IMR-90 (cell line): ENCODE measurements at regions not wholly inside any gene's neighbourhood (a gene's known extent, or its start where the extent isn't known, plus 50 kb on each side); places are given as distances from the start of the nearest gene placed in this dataset.

Source experiments
- ATAC-seq: fragments of 200-7000 bp; cut with Tn5 transposase; 2 replicates; pipeline ENCODE4 v1.9.1; 2020; ENCODE audit warnings: low read depth, mild to moderate bottlenecking, moderate library complexity
- BruUV-seq: library from RNA; stranded (reverse); fragments of 400-500 nt; replicated peaks from 2 replicates; lab custom pipeline; 2021; lab: Mats Ljungman, UMichigan
- CTCF ChIA-PET: fragments of 300-600 bp; formaldehyde crosslinking; extraction: SDS; loops from one replicate; lab custom pipeline; 2021; ENCODE audit warnings: antibody characterized with exemption; lab: Yijun Ruan, JAX
- POLR2A ChIA-PET: fragments of 300-600 bp; sonication (Branson Sonifier 250); formaldehyde crosslinking; loops from one replicate; lab custom pipeline; 2022; ENCODE audit warnings: antibody characterized with exemption; ENCODE audit not compliant: unreplicated experiment; lab: Charles Lee
- DNase-seq: peaks from one replicate; pipeline ENCODE4 v3.0.0; 2013
- H2AFZ ChIP-seq: replicated peaks from 2 replicates; pipeline ENCODE3; 2013; ENCODE audit warnings: low read length, mild to moderate bottlenecking; ENCODE audit not compliant: poor library complexity
- H2AK5ac ChIP-seq: 2 replicates; pipeline ENCODE4 v1.6.1; 2013; ENCODE audit warnings: low read depth, low read length, inconsistent platforms
- H2AK9ac ChIP-seq: replicated peaks from 2 replicates; pipeline ENCODE3; 2013; ENCODE audit warnings: mild to moderate bottlenecking, low read depth, low read length, moderate library complexity; ENCODE audit not compliant: poor library complexity
- H2BK120ac ChIP-seq: 2 replicates; pipeline ENCODE4 v1.6.1; 2013; ENCODE audit warnings: low read depth, low read length, inconsistent platforms
- H2BK15ac ChIP-seq: 3 replicates; pipeline ENCODE4 v1.6.1; 2013; ENCODE audit warnings: low read depth, low read length, inconsistent platforms
- H2BK20ac ChIP-seq: 2 replicates; pipeline ENCODE4 v1.6.1; 2013; ENCODE audit warnings: low read depth, mild to moderate bottlenecking, inconsistent platforms, low read length, moderate library complexity
- H2BK5ac ChIP-seq: 2 replicates; pipeline ENCODE4 v1.6.1; 2013; ENCODE audit warnings: mild to moderate bottlenecking, low read depth, low read length, inconsistent platforms; ENCODE audit not compliant: poor library complexity, severe bottlenecking
- H3K14ac ChIP-seq: replicated peaks from 2 replicates; pipeline ENCODE4 v1.6.1; 2013; ENCODE audit warnings: low read depth, low read length, inconsistent platforms
- H3K18ac ChIP-seq: 2 replicates; pipeline ENCODE4 v1.6.1; 2013; ENCODE audit warnings: low read depth, low read length, control low read depth
- H3K23ac ChIP-seq: 2 replicates; pipeline ENCODE4 v1.6.1; 2013; ENCODE audit warnings: low read depth, low read length, inconsistent platforms
- H3K27ac ChIP-seq: 2 replicates; pipeline ENCODE4 v1.5.1; 2013; ENCODE audit warnings: mild to moderate bottlenecking, control low read depth, low read length; ENCODE audit not compliant: insufficient read depth
- H3K27me3 ChIP-seq: 2 replicates; pipeline ENCODE4 v1.6.1; 2013; ENCODE audit warnings: low read length; ENCODE audit not compliant: control insufficient read depth, insufficient read depth
- H3K36me3 ChIP-seq: 2 replicates; pipeline ENCODE4 v1.6.1; 2013; ENCODE audit warnings: low read length, mixed read lengths; ENCODE audit not compliant: control insufficient read depth, insufficient read depth
- H3K4ac ChIP-seq: 2 replicates; pipeline ENCODE4 v1.6.1; 2013; ENCODE audit warnings: low read depth, low read length, inconsistent platforms
- H3K4me1 ChIP-seq: 2 replicates; pipeline ENCODE4 v1.6.1; 2013; ENCODE audit warnings: low read length, mixed read lengths; ENCODE audit not compliant: control insufficient read depth, insufficient read depth
- H3K4me2 ChIP-seq: 2 replicates; pipeline ENCODE4 v1.6.1; 2013; ENCODE audit warnings: low read depth, mild to moderate bottlenecking, control low read depth, low read length, moderate library complexity
- H3K4me3 ChIP-seq: 2 replicates; pipeline ENCODE4 v1.5.1; 2013; ENCODE audit warnings: low read depth, mild to moderate bottlenecking, control low read depth, low read length, moderate library complexity; ENCODE audit not compliant: insufficient read depth
- H3K56ac ChIP-seq: 2 replicates; pipeline ENCODE4 v1.6.1; 2013; ENCODE audit warnings: low read length, inconsistent platforms; ENCODE audit not compliant: insufficient read depth; ENCODE audit errors: extremely low read depth
- H3K79me1 ChIP-seq, 2 experiments: 2 replicates each; pipeline ENCODE4 v1.6.1; 2013; ENCODE audit warnings: low read length in 2 of 2, inconsistent platforms in 1 of 2, low read depth in 1 of 2
- H3K9ac ChIP-seq: 2 replicates; pipeline ENCODE4 v1.6.1; 2013; ENCODE audit warnings: low read depth, low read length, control low read depth
- H3K9me1 ChIP-seq: 2 replicates; pipeline ENCODE4 v1.6.1; 2013; ENCODE audit warnings: low read length, inconsistent platforms; ENCODE audit not compliant: insufficient read depth
- H3K9me3 ChIP-seq: 2 replicates; pipeline ENCODE4 v1.6.1; 2013; ENCODE audit warnings: low read length; ENCODE audit not compliant: control insufficient read depth, insufficient read depth
- H4K20me1 ChIP-seq: 2 replicates; pipeline ENCODE4 v1.6.1; 2013; ENCODE audit warnings: low read length, inconsistent platforms; ENCODE audit not compliant: insufficient read depth
- H4K5ac ChIP-seq: 2 replicates; pipeline ENCODE4 v1.6.1; 2013; ENCODE audit warnings: mild to moderate bottlenecking, low read depth, low read length, control low read depth
- H4K8ac ChIP-seq, 2 experiments: 2 replicates each; pipeline ENCODE4 v1.6.1; 2013; ENCODE audit warnings: low read depth in 2 of 2, low read length in 2 of 2, control low read depth in 1 of 2, inconsistent platforms in 1 of 2
- H4K91ac ChIP-seq: 2 replicates; pipeline ENCODE4 v1.6.1; 2013; ENCODE audit warnings: low read depth, low read length, inconsistent platforms; ENCODE audit not compliant: insufficient read depth
- BHLHE40 ChIP-seq: fragments of 150-350 bp; IDR thresholded peaks from 2 replicates; pipeline ENCODE4 v1.6.1; 2016; ENCODE audit warnings: mild to moderate bottlenecking, low read depth, low read length
- CEBPB ChIP-seq: IDR thresholded peaks from 2 replicates; pipeline ENCODE4 v1.6.1; 2012; ENCODE audit warnings: low read depth, low read length, improper control_type of control experiment
- CHD1 ChIP-seq: IDR thresholded peaks from 2 replicates; pipeline ENCODE4 v1.6.1; 2012; ENCODE audit warnings: low read depth, low read length, improper control_type of control experiment
- ELK1 ChIP-seq: fragments of 150-350 bp; IDR thresholded peaks from 2 replicates; pipeline ENCODE4 v1.6.1; 2016; ENCODE audit warnings: low read depth, mild to moderate bottlenecking, low read length, moderate library complexity, borderline replicate concordance
- FOS ChIP-seq: fragments of 150-350 bp; IDR thresholded peaks from 2 replicates; pipeline ENCODE4 v1.6.1; 2016; ENCODE audit warnings: low read depth, low read length
- MAFK ChIP-seq: IDR thresholded peaks from 2 replicates; pipeline ENCODE4 v1.6.1; 2012; ENCODE audit warnings: low read depth, low read length, improper control_type of control experiment
- MAZ ChIP-seq: IDR thresholded peaks from 2 replicates; pipeline ENCODE4 v1.6.1; 2012; ENCODE audit warnings: low read depth, mild to moderate bottlenecking, low read length, improper control_type of control experiment, moderate library complexity, borderline replicate concordance
- MXI1 ChIP-seq: IDR thresholded peaks from 2 replicates; pipeline ENCODE4 v1.6.1; 2012; ENCODE audit warnings: low read depth, mild to moderate bottlenecking, low read length, moderate library complexity, borderline replicate concordance
- NFE2L2 ChIP-seq: fragments of 150-350 bp; IDR thresholded peaks from 2 replicates; pipeline ENCODE4 v1.6.1; 2016; ENCODE audit warnings: low read depth, mild to moderate bottlenecking, low read length
- POLR2A ChIP-seq: IDR thresholded peaks from 2 replicates; pipeline ENCODE4 v1.6.1; 2012; ENCODE audit warnings: mild to moderate bottlenecking, low read depth, low read length
- RAD21 ChIP-seq: IDR thresholded peaks from 2 replicates; pipeline ENCODE4 v1.6.1; 2012; ENCODE audit warnings: low read length, improper control_type of control experiment
- RCOR1 ChIP-seq: IDR thresholded peaks from 2 replicates; pipeline ENCODE4 v1.6.1; 2012; ENCODE audit warnings: mild to moderate bottlenecking, low read length, improper control_type of control experiment; ENCODE audit not compliant: insufficient replicate concordance
- RFX5 ChIP-seq: IDR thresholded peaks from 2 replicates; pipeline ENCODE4 v1.8.0; 2012; ENCODE audit warnings: low read depth, mild to moderate bottlenecking, low read length, moderate library complexity
- SMC3 ChIP-seq: fragments of 150-350 bp; IDR thresholded peaks from 2 replicates; pipeline ENCODE4 v1.6.1; 2016; ENCODE audit warnings: low read depth, mild to moderate bottlenecking, antibody characterized with exemption, low read length, moderate library complexity
- USF2 ChIP-seq: fragments of 150-350 bp; IDR thresholded peaks from 2 replicates; pipeline ENCODE4 v1.6.1; 2017; ENCODE audit warnings: mild to moderate bottlenecking, antibody characterized with exemption, low read length, low read depth
- WGBS, 2 experiments: methylation state at CpG; one replicate each; pipeline versions ENCODE4 v1.1.5 to v1.1.7; 2013; ENCODE audit warnings: missing lambda C conversion rate in 2 of 2; ENCODE audit not compliant: insufficient read length in 1 of 2; ENCODE audit errors: extremely low coverage in 2 of 2; 5-methylcytosine and 5-hydroxymethylcytosine counted together
- dilution Hi-C: fragments of 300-500 bp; cut with HindIII; formaldehyde crosslinking; loops from one replicate; pipeline ENCODE4 v1.14.3; 2018; ENCODE audit warnings: low sequenced_read_pairs; ENCODE audit not compliant: unreplicated experiment
- in situ Hi-C: fragments of 300-500 bp; cut with MboI; formaldehyde crosslinking; loops from 3 replicates; pipeline ENCODE4 v1.14.3; 2019; ENCODE audit warnings: low sequenced_read_pairs, inconsistent platforms, mixed read lengths
- intact Hi-C: fragments of 100-400 bp; cut with micrococcal nuclease; formaldehyde crosslinking; loops from 2 replicates; pipeline ENCODE4 v1.10.0; 2022
- TF ChIP-seq, protein P1 (sequence below): conservative IDR thresholded peaks from 2 replicates; pipeline ENCODE4 v1.5.1; 2012; ENCODE audit warnings: mild to moderate bottlenecking, low read depth, low read length, improper control_type of control experiment

DNA sequence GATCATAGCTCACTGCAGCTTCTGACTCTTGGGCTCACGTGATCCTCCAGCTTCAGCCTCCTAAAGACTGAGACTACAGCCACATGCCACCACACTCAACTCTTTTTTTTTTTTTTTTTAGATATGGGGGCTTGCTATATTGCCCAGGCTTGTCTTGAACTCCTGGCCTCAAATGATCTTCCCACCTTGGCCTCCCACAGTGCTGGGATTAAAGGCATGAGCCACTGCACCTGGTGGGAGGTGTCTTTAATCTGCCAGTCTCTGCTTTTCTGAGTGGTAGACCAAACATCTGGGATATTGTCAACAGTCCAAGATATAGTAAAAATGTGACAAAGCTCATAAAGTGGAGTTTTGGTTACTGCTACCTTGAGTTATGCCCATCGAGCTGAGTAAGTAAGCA, 104.9 kb upstream of the FOXP2 start:
- no peaks in the 10 kb centered on the region for H3K36me3 ChIP-seq
- no peak for TF ChIP-seq CHD1
- TF ChIP-seq MAZ = no peak
- no peak for TF ChIP-seq FOS
- no peak for TF ChIP-seq RCOR1
- no peak for TF ChIP-seq POLR2A
- TF ChIP-seq MAFK = no peak
- no peak for TF ChIP-seq NFE2L2
- TF ChIP-seq ELK1 = no peak
- no peak for TF ChIP-seq SMC3
- no peak for TF ChIP-seq MXI1
- no peak for TF ChIP-seq BHLHE40
- TF ChIP-seq CEBPB = no peak
- no peak for TF ChIP-seq RFX5
- no peak for TF ChIP-seq RAD21
- no peak for TF ChIP-seq USF2
- TF ChIP-seq, protein P1, sequence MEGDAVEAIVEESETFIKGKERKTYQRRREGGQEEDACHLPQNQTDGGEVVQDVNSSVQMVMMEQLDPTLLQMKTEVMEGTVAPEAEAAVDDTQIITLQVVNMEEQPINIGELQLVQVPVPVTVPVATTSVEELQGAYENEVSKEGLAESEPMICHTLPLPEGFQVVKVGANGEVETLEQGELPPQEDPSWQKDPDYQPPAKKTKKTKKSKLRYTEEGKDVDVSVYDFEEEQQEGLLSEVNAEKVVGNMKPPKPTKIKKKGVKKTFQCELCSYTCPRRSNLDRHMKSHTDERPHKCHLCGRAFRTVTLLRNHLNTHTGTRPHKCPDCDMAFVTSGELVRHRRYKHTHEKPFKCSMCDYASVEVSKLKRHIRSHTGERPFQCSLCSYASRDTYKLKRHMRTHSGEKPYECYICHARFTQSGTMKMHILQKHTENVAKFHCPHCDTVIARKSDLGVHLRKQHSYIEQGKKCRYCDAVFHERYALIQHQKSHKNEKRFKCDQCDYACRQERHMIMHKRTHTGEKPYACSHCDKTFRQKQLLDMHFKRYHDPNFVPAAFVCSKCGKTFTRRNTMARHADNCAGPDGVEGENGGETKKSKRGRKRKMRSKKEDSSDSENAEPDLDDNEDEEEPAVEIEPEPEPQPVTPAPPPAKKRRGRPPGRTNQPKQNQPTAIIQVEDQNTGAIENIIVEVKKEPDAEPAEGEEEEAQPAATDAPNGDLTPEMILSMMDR = no peak
- POLR2A ChIA-PET = no interaction called here
- DNase-seq (no peak), ATAC-seq (no peak)
- no peak overlapping the region for H2AFZ ChIP-seq
- H3K9me3 ChIP-seq = no peaks in the 10 kb centered on the region
- no peak overlapping the region for H2BK15ac ChIP-seq
- no peak overlapping the region for H3K4ac ChIP-seq
- H3K27me3 ChIP-seq = no peaks in the 10 kb centered on the region
- no peak overlapping the region for H3K56ac ChIP-seq
- no peak overlapping the region for H3K4me2 ChIP-seq
- no peak overlapping the region for H3K14ac ChIP-seq
- no peak overlapping the region for H2AK9ac ChIP-seq
- in situ Hi-C loops (no loop called here), dilution Hi-C loops (no loop called here), intact Hi-C loops (no loop called here)
- no peaks in the 10 kb centered on the region for H4K20me1 ChIP-seq
- no peak overlapping the region for H2BK20ac ChIP-seq
- H3K27ac ChIP-seq = no peak overlapping the region
- no peak overlapping the region for H2BK120ac ChIP-seq
- H3K18ac ChIP-seq = no peak overlapping the region
- CTCF ChIA-PET = interaction anchor here (0.6 to 1.2 kb wide), 4 partner anchors 35 to 1562 kb away, joined by 3 read pairs; no protein-coding TSS in a partner anchor
- H4K8ac ChIP-seq = no peak overlapping the region
- no peak overlapping the region for H3K4me3 ChIP-seq
- H3K9me1 ChIP-seq = no peaks in the 10 kb centered on the region
- H4K91ac ChIP-seq = no peak overlapping the region
- H3K79me1 ChIP-seq = no peaks in the 10 kb centered on the region
- no peak overlapping the region for H3K9ac ChIP-seq
- WGBS, 2 experiments = 80% methylated on average over 1 of the region's 2 CpGs; no CpG with 5 or more reads in 1 of the 2 experiments
- H3K4me1 ChIP-seq = no peaks in the 10 kb centered on the region
- no peak overlapping the region for H2BK5ac ChIP-seq
- no TSS peak for BruUV-seq
- no peak overlapping the region for H4K5ac ChIP-seq
- H3K23ac ChIP-seq = no peak overlapping the region
- H2AK5ac ChIP-seq = no peak overlapping the region
